Natural killer cell (primary cell): ENCODE measurements at regions not wholly inside any gene's neighbourhood (a gene's known extent, or its start where the extent isn't known, plus 50 kb on each side); places are given as distances from the start of the nearest gene placed in this dataset.

Experiments used
- ATAC-seq, 3 donors: fragments of 150-1000 bp in 2 of 3; fragments of 200-7000 bp in 1 of 3; cut with Tn5 transposase; 1 replicate in 1 of 3; 2 replicates in 2 of 3; pipeline ENCODE4 v1.10.0; 2021; ENCODE audit warnings: mild to moderate bottlenecking in 2 of 3, moderate library complexity in 2 of 3
- DNase-seq, 2 donors: peaks; one replicate each; pipeline versions ENCODE4 v3.0.0 to v3.0.0-alpha.2; 2013 to 2021; ENCODE audit warnings: mixed read lengths in 1 of 2
- H3K27ac ChIP-seq: one replicate; pipeline ENCODE4 v1.5.1; 2013; ENCODE audit warnings: mild to moderate bottlenecking, low read length
- H3K27me3 ChIP-seq: one replicate; pipeline ENCODE4 v1.6.1; 2013; ENCODE audit warnings: low read length; ENCODE audit not compliant: control insufficient read depth, insufficient read depth
- H3K36me3 ChIP-seq: one replicate; pipeline ENCODE4 v1.6.1; 2013; ENCODE audit warnings: low read length; ENCODE audit not compliant: control insufficient read depth, insufficient read depth
- H3K4me1 ChIP-seq: one replicate; pipeline ENCODE4 v1.6.1; 2013; ENCODE audit warnings: low read length; ENCODE audit not compliant: control insufficient read depth, insufficient read depth
- H3K4me3 ChIP-seq: one replicate; pipeline ENCODE4 v1.5.1; 2013; ENCODE audit warnings: low read length
- H3K9me3 ChIP-seq: one replicate; pipeline ENCODE4 v1.6.1; 2013; ENCODE audit warnings: low read length; ENCODE audit not compliant: control insufficient read depth, insufficient read depth
- H3K27ac Mint-ChIP-seq, 2 donors: one replicate each; pipeline ENCODE4 v1.8.0; 2022; ENCODE audit warnings: mild to moderate bottlenecking in 2 of 2, mixed read lengths in 2 of 2, moderate library complexity in 1 of 2
- H3K27me3 Mint-ChIP-seq, 2 donors: one replicate each; pipeline ENCODE4 v1.8.0; 2022; ENCODE audit warnings: low read depth in 2 of 2, mixed read lengths in 2 of 2
- H3K36me3 Mint-ChIP-seq: one replicate; pipeline ENCODE4 v1.8.0; 2022; ENCODE audit warnings: mixed read lengths
- H3K4me1 Mint-ChIP-seq, 2 donors: one replicate each; pipeline ENCODE4 v1.8.0; 2022; ENCODE audit warnings: mixed read lengths in 2 of 2
- H3K4me3 Mint-ChIP-seq: one replicate; pipeline ENCODE4 v1.8.0; 2022; ENCODE audit warnings: mild to moderate bottlenecking, moderate library complexity, mixed read lengths
- H3K9me3 Mint-ChIP-seq, 2 donors: one replicate each; pipeline ENCODE4 v1.8.0; 2022; ENCODE audit warnings: mixed read lengths in 2 of 2
- CTCF ChIP-seq: fragments of 200-600 bp; IDR thresholded peaks from one replicate; pipeline ENCODE4 v1.8.0; 2022; ENCODE audit warnings: antibody characterized with exemption
- WGBS: methylation state at CpG from one replicate; pipeline ENCODE4 v1.1.7; 2013; ENCODE audit warnings: missing lambda C conversion rate; ENCODE audit not compliant: insufficient coverage; 5-methylcytosine and 5-hydroxymethylcytosine counted together
- intact Hi-C: fragments of 100-400 bp; cut with micrococcal nuclease; formaldehyde crosslinking; loops from one replicate; pipeline ENCODE4 v1.14.2; 2022

GRCh38 chr6:20031342-20031741 lies 180.9 kb downstream of the MBOAT1 start:
- Histone ChIP-seq H3K27ac (no peak overlapping the region), H3K27me3 (no peaks in the 10 kb centered on the region), H3K9me3 (no peaks in the 10 kb centered on the region), H3K4me1 (no peaks in the 10 kb centered on the region), H3K36me3 (no peaks in the 10 kb centered on the region), H3K4me3 (no peak overlapping the region)
- DNase-seq: no peak
- no peak for ATAC-seq
- Mint-ChIP-seq H3K27me3 (peaks cover 11 to 54% of the 10 kb centered on the region in 2 donors), H3K4me3 (no peak overlapping the region), H3K4me1 (peaks cover 10 to 11% of the 10 kb centered on the region in 2 donors), H3K9me3 (no peaks in the 10 kb centered on the region), H3K27ac (no peak overlapping the region), H3K36me3 (no peaks in the 10 kb centered on the region)
- intact Hi-C loops: no loop called here
- no peak for TF ChIP-seq CTCF
- WGBS: 95% methylated on average over 2 of the region's 4 CpGs

DNA sequence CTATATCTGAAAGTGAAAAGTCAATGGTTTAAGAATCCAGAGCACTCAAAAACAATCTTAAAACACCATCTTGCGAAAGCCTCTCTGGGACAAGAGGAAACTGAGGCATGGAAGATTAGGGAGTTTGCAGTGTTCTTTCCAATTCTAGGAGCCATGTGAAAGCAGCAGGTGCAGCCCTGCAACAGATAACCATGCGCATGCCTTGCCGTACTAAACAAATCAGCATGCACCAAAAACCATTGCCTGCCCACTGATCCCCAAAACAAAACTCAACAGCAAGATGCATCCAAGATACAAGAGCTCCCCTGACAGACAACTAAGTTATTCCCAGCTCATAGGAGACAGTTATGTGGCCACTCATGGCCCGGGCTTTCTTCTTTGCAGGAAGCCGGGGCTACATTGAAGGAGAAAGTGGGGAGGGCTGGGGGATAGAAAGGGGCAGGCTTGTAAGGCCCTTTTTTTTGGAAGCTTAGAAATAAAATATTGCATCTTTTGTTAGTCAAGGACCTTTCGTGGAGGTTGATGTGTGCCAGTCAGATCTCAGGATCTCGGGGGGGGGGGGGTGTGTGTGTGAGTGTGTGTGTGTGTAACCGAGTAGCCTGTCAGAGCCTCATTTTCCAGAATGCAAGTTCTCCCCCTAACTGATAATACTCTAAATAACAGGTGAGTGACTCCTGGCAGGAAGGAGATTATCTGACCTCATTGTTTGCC lies 178.4 kb downstream of the MBOAT1 start:
- no peaks in the 10 kb centered on the region for H3K4me1 ChIP-seq
- no peak for DNase-seq
- Mint-ChIP-seq H3K27ac (no peak overlapping the region), H3K9me3 (no peaks in the 10 kb centered on the region), H3K27me3 (peaks cover 3 to 45% of the 10 kb centered on the region in 2 donors), H3K36me3 (no peaks in the 10 kb centered on the region), H3K4me1 (peaks cover 3 to 10% of the 10 kb centered on the region in 2 donors), H3K4me3 (no peak overlapping the region)
- no peaks in the 10 kb centered on the region for H3K9me3 ChIP-seq
- H3K36me3 ChIP-seq: no peaks in the 10 kb centered on the region
- ATAC-seq: no peak
- 67% methylated on average over 6 of the region's 8 CpGs for WGBS
- H3K27ac ChIP-seq: no peak overlapping the region
- no peak overlapping the region for H3K4me3 ChIP-seq
- intact Hi-C loops: no loop called here
- no peaks in the 10 kb centered on the region for H3K27me3 ChIP-seq
- no peak for TF ChIP-seq CTCF

DNA sequence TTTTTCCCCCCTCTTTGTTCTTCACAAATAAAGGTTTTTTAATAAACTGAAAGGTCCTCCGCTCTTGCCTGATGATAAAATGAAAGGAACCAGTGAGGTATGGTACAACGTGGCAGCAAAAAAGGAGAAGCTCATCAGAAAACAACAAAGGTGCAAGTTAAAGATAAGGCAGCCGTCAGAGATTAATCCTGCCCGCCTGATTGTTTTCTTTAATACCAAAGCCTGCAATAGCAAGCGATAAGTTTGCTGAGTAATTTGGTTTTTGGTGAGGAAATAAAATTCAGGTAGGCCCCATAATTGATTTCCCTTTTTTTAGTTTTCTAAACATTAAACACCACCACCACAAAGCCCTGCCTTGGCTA lies 177.9 kb downstream of the MBOAT1 start:
- no peaks in the 10 kb centered on the region for H3K9me3 ChIP-seq
- no peak overlapping the region for H3K27ac Mint-ChIP-seq
- peaks cover 3 to 44% of the 10 kb centered on the region in 2 donors for H3K27me3 Mint-ChIP-seq
- WGBS: 57% methylated on average over 5 of the region's 5 CpGs
- DNase-seq (no peak), ATAC-seq (no peak)
- no peak overlapping the region for H3K4me3 ChIP-seq
- H3K9me3 Mint-ChIP-seq: no peaks in the 10 kb centered on the region
- no peaks in the 10 kb centered on the region for H3K4me1 ChIP-seq
- H3K36me3 ChIP-seq: no peaks in the 10 kb centered on the region
- no peak for TF ChIP-seq CTCF
- intact Hi-C loops: no loop called here
- H3K4me1 Mint-ChIP-seq: peaks cover 7 to 16% of the 10 kb centered on the region in 2 donors
- H3K4me3 Mint-ChIP-seq: no peak overlapping the region
- H3K27me3 ChIP-seq: no peaks in the 10 kb centered on the region
- no peak overlapping the region for H3K27ac ChIP-seq
- H3K36me3 Mint-ChIP-seq: no peaks in the 10 kb centered on the region

- H3K36me3 Mint-ChIP-seq: no peaks in the 10 kb centered on the region
- no peak for TF ChIP-seq CTCF
- ATAC-seq (no peak), DNase-seq (no peak)
- no peak overlapping the region for H3K27ac ChIP-seq
- no peaks in the 10 kb centered on the region for H3K36me3 ChIP-seq
- WGBS: 89% methylated on average over 7 of the region's 7 CpGs
- intact Hi-C loops: no loop called here
- H3K27ac Mint-ChIP-seq: no peak overlapping the region
- H3K4me1 ChIP-seq: no peaks in the 10 kb centered on the region
- no peaks in the 10 kb centered on the region for H3K9me3 Mint-ChIP-seq
- H3K9me3 ChIP-seq: no peaks in the 10 kb centered on the region
- no peaks in the 10 kb centered on the region for H3K27me3 ChIP-seq
- peaks cover 7 to 16% of the 10 kb centered on the region in 2 donors for H3K4me1 Mint-ChIP-seq
- H3K4me3 Mint-ChIP-seq: no peak overlapping the region
- peaks cover 3 to 26% of the 10 kb centered on the region in 2 donors for H3K27me3 Mint-ChIP-seq
- H3K4me3 ChIP-seq: no peak overlapping the region
These were observed 176.1 kb downstream of the MBOAT1 start for GRCh38 chr6:20036141-20036677.
